HepG2 (cell line): ENCODE measurements at regions not wholly inside any gene's neighbourhood (a gene's known extent, or its start where the extent isn't known, plus 50 kb on each side); places are given as distances from the start of the nearest gene placed in this dataset.
A peak's percentile ranks its signal among the peaks of the same experiment; 100 is the strongest.

ENCODE experiments used
- ASH2L ChIP-seq: fragments of 300-600, 200-600 bp; sonication (generic); IDR thresholded peaks from 2 replicates; pipeline ENCODE4 v1.7.0; 2017; ENCODE audit warnings: low read depth, mild to moderate bottlenecking, moderate library complexity, mixed read lengths, low read length; ENCODE audit not compliant: insufficient read length
- ATF5 ChIP-seq: sonication (generic); formaldehyde crosslinking; IDR thresholded peaks from 2 replicates; pipeline ENCODE4 v1.4.0; 2020; ENCODE audit warnings: mild to moderate bottlenecking, low read depth, missing genetic modification reagents
- CEBPG ChIP-seq: IDR thresholded peaks from 2 replicates; pipeline ENCODE4 v1.6.1; 2016
- DBP ChIP-seq: sonication (generic); formaldehyde crosslinking; IDR thresholded peaks from 2 replicates; pipeline ENCODE4 v1.4.0; 2020; ENCODE audit warnings: missing genetic modification reagents; ENCODE audit errors: not compliant biosample characterization
- GLI4 ChIP-seq: sonication (generic); formaldehyde crosslinking; IDR thresholded peaks from 2 replicates; pipeline ENCODE4 v1.5.1; 2020; ENCODE audit warnings: missing genetic modification reagents, mild to moderate bottlenecking, moderate library complexity, borderline replicate concordance
- HMG20B ChIP-seq: conservative IDR thresholded peaks from 2 replicates; pipeline ENCODE4 v1.6.1; 2016; ENCODE audit warnings: missing genetic modification reagents, missing compliant biosample characterization
- HNRNPLL ChIP-seq: fragments of 200-400 bp; formaldehyde crosslinking; IDR thresholded peaks from 2 replicates; pipeline ENCODE4 v1.6.1; 2017; ENCODE audit warnings: mild to moderate bottlenecking, low read depth, low read length; ENCODE audit not compliant: poor library complexity, severe bottlenecking
- ISL2 ChIP-seq: sonication (generic); formaldehyde crosslinking; IDR thresholded peaks from 2 replicates; pipeline ENCODE4 v1.5.0; 2020; ENCODE audit warnings: missing genetic modification reagents
- KDM4B ChIP-seq: sonication (generic); formaldehyde crosslinking; IDR thresholded peaks from 2 replicates; pipeline ENCODE4 v1.4.0; 2020; ENCODE audit warnings: missing genetic modification reagents
- NFRKB ChIP-seq: fragments of 450-650 bp; IDR thresholded peaks from 2 replicates; pipeline ENCODE4 v1.6.1; 2017
- RAD51 ChIP-seq: fragments of 450-650 bp; IDR thresholded peaks from 2 replicates; pipeline ENCODE4 v1.6.1; 2016; ENCODE audit warnings: borderline replicate concordance
- RFXANK ChIP-seq: IDR thresholded peaks from 2 replicates; pipeline ENCODE4 v1.6.1; 2016
- SP1 ChIP-seq, 2 experiments: fragments of 450-650 bp in 1 of 2; sonication (generic) in 1 of 2; formaldehyde crosslinking in 1 of 2; IDR thresholded peaks; 2 replicates each; pipeline versions ENCODE4 v1.4.0 to v1.6.1; 2016 to 2020; ENCODE audit warnings: missing genetic modification reagents in 1 of 2
- TCF12 ChIP-seq, 2 experiments: fragments of 450-650 bp in 1 of 2; sonication (generic) in 1 of 2; formaldehyde crosslinking in 1 of 2; IDR thresholded peaks; 2 replicates each; pipeline versions ENCODE4 v1.6.1 to v1.8.0; 2017 to 2022; ENCODE audit warnings: antibody characterized with exemption in 1 of 2, mild to moderate bottlenecking in 1 of 2, missing genetic modification reagents in 1 of 2, moderate library complexity in 1 of 2
- YEATS4 ChIP-seq: sonication (generic); formaldehyde crosslinking; IDR thresholded peaks from 2 replicates; pipeline ENCODE4 v1.4.0; 2020; ENCODE audit warnings: missing genetic modification reagents, borderline replicate concordance
- ZNF224 ChIP-seq: sonication (generic); formaldehyde crosslinking; IDR thresholded peaks from 2 replicates; pipeline ENCODE4 v1.5.0; 2020; ENCODE audit warnings: mild to moderate bottlenecking, missing genetic modification reagents
- ZNF468 ChIP-seq: sonication (generic); formaldehyde crosslinking; IDR thresholded peaks from 2 replicates; pipeline ENCODE4 v1.8.0; 2022; ENCODE audit warnings: mild to moderate bottlenecking, moderate library complexity, missing genetic modification reagents
- ZNF562 ChIP-seq: sonication (generic); formaldehyde crosslinking; IDR thresholded peaks from 2 replicates; pipeline ENCODE4 v1.8.0; 2022; ENCODE audit warnings: missing genetic modification reagents, borderline replicate concordance
- ZNF776 ChIP-seq: sonication (generic); formaldehyde crosslinking; IDR thresholded peaks from 2 replicates; pipeline ENCODE4 v1.4.0; 2020; ENCODE audit warnings: mild to moderate bottlenecking, missing genetic modification reagents
- ZSCAN9 ChIP-seq: IDR thresholded peaks from 2 replicates; pipeline ENCODE4 v1.6.1; 2016; ENCODE audit warnings: borderline replicate concordance
- ZZZ3 ChIP-seq: sonication (generic); formaldehyde crosslinking; IDR thresholded peaks from 2 replicates; pipeline ENCODE4 v1.4.0; 2020; ENCODE audit warnings: missing genetic modification reagents, mild to moderate bottlenecking, borderline replicate concordance
- TF ChIP-seq, protein P1 (sequence below): sonication (generic); formaldehyde crosslinking; IDR thresholded peaks from 2 replicates; pipeline ENCODE4 v1.5.1; 2020; ENCODE audit warnings: mild to moderate bottlenecking, missing genetic modification reagents
- TF ChIP-seq, protein P2 (sequence below), 2 experiments: sonication (generic) in 1 of 2; formaldehyde crosslinking in 1 of 2; IDR thresholded peaks; 2 replicates each; pipeline versions ENCODE4 v1.4.0 to v1.6.1; 2016 to 2020; ENCODE audit warnings: borderline replicate concordance in 1 of 2, low read depth in 1 of 2, mild to moderate bottlenecking in 1 of 2, missing genetic modification reagents in 1 of 2

DNA sequence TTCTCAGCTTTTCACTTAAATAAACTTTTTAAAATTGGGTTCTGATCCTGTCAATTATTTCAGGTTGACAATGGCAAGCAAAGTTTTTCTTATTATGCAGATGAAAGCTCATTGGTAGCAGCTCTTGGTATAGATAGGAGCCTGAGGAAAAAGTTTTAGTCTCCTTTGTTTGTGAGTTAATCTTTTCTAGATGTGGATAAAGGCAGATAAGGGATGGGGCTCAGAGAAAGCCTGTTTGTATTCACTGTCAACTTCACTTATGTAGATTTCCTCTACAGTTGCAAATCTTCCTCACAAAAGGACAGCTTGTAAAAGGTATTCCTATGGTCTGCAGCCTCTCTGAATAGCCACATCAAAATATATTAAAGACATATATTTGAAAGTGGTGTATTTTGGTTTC, 224.5 kb upstream of the SPOPL start (continued):
- TF ChIP-seq, protein P1, sequence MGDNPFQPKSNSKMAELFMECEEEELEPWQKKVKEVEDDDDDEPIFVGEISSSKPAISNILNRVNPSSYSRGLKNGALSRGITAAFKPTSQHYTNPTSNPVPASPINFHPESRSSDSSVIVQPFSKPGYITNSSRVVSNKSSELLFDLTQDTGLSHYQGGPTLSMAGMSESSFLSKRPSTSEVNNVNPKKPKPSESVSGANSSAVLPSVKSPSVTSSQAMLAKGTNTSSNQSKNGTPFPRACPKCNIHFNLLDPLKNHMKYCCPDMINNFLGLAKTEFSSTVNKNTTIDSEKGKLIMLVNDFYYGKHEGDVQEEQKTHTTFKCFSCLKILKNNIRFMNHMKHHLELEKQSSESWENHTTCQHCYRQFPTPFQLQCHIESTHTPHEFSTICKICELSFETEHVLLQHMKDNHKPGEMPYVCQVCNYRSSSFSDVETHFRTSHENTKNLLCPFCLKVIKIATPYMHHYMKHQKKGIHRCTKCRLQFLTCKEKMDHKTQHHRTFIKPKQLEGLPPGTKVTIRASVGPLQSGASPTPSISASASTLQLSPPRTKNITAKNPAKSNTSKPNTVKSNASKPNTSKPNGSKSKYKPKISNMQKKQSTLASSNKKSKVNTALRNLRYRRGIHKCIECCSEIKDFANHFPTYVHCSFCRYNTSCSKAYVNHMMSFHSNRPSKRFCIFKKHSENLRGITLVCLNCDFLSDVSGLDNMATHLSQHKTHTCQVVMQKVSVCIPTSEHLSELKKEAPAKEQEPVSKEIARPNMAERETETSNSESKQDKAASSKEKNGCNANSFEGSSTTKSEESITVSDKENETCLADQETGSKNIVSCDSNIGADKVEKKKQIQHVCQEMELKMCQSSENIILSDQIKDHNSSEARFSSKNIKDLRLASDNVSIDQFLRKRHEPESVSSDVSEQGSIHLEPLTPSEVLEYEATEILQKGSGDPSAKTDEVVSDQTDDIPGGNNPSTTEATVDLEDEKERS (CRISPR knock-in tag) = no peak
- TF ChIP-seq, protein P2, sequence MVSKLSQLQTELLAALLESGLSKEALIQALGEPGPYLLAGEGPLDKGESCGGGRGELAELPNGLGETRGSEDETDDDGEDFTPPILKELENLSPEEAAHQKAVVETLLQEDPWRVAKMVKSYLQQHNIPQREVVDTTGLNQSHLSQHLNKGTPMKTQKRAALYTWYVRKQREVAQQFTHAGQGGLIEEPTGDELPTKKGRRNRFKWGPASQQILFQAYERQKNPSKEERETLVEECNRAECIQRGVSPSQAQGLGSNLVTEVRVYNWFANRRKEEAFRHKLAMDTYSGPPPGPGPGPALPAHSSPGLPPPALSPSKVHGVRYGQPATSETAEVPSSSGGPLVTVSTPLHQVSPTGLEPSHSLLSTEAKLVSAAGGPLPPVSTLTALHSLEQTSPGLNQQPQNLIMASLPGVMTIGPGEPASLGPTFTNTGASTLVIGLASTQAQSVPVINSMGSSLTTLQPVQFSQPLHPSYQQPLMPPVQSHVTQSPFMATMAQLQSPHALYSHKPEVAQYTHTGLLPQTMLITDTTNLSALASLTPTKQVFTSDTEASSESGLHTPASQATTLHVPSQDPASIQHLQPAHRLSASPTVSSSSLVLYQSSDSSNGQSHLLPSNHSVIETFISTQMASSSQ (IDR thresholded peaks at IDR 0.05; ENCODE audit: low read depth) = peak; percentile 44; the same call in 1 of the 2 replicates
- TF ChIP-seq, protein P2 (CRISPR knock-in tag; IDR thresholded peaks at IDR 0.05; ENCODE audit: borderline replicate concordance) = peak; percentile 47; the same call in 1 of the 2 replicates
- TF ChIP-seq ZNF468 (CRISPR knock-in tag) = no peak
- peak; percentile 38; the same call in 1 of the 2 replicates for TF ChIP-seq ISL2 (CRISPR knock-in tag)
- TF ChIP-seq HNRNPLL = no peak
- TF ChIP-seq TCF12 (IDR thresholded peaks at IDR 0.05) = no peak
- no peak for TF ChIP-seq TCF12 (CRISPR knock-in tag; IDR thresholded peaks at IDR 0.05)
- no peak for TF ChIP-seq HMG20B (CRISPR knock-in tag)
- no peak for TF ChIP-seq ASH2L
- TF ChIP-seq RFXANK (CRISPR knock-in tag) = no peak
- no peak for TF ChIP-seq DBP (CRISPR knock-in tag)
- TF ChIP-seq NFRKB = no peak
- no peak for TF ChIP-seq ATF5 (CRISPR knock-in tag)
- TF ChIP-seq YEATS4 (CRISPR knock-in tag) = no peak
- peak; percentile 18; the same call in 1 of the 2 replicates for TF ChIP-seq ZSCAN9
- TF ChIP-seq GLI4 = no peak
- TF ChIP-seq ZNF776 = no peak
- no peak for TF ChIP-seq CEBPG (CRISPR knock-in tag)
- TF ChIP-seq ZZZ3 (CRISPR knock-in tag) = no peak
- TF ChIP-seq KDM4B = no peak
- TF ChIP-seq ZNF562 (CRISPR knock-in tag) = no peak
- TF ChIP-seq SP1 (IDR thresholded peaks at IDR 0.05) = no peak
- TF ChIP-seq SP1 (CRISPR knock-in tag; IDR thresholded peaks at IDR 0.05) = no peak
- TF ChIP-seq ZNF224 = no peak
- TF ChIP-seq RAD51 = no peak
